Muscle of arm (tissue), 1 donor: ENCODE measurements at regions not wholly inside any gene's neighbourhood (a gene's known extent, or its start where the extent isn't known, plus 50 kb on each side); places are given as distances from the start of the nearest gene placed in this dataset.
"Not testable (repeated sequence)": the region's sequence is repeated elsewhere in the genome, so short reads cannot be mapped to it uniquely, and the experiment has no call there.

Experiments
- DNase-seq: peaks from one replicate; pipeline ENCODE4 v3.0.0-alpha.2; 2013

GRCh38 chr1:172837816-172838679 is 179.1 kb downstream of the FASLG start:
- no peak for DNase-seq

DNA sequence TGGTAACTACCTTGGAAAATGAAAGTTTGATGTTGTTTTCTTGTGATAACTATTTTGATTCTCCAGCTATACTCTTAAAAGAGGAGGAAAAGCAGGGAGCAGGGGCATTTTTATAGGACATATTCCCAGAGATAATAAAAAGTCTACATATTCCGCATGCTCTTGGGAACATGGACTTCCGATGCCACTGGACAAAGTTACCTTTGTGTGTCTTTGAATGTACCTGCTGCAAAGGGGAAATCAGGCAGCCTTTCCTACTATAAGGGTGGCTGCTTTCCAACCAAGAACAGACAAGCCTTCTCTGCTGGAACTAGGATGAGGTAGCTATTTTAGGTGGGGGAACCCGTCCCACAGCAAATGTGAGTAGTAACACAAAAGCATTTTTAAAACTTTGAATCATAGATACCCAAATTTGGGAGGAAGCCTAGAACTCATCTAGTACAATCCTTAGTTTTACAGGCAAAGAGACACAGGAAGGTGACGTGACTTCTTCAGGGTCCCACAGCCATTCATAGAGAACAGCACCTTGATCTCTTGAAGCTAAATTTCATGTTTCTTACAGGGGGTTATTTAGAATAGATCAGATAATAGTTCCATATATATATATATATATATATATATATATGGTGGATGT is 179.9 kb downstream of the FASLG start:
- no peak for DNase-seq

GRCh38 chr1:172839639-172840038 is 180.7 kb downstream of the FASLG start:
- not testable (repeated sequence) for DNase-seq

- no peak for DNase-seq
Observed at GRCh38 chr1:172843444-172843843, 184.5 kb downstream of the FASLG start.

- no peak for DNase-seq
Observed at GRCh38 chr1:172845371-172845770, 186.5 kb downstream of the FASLG start.

DNA sequence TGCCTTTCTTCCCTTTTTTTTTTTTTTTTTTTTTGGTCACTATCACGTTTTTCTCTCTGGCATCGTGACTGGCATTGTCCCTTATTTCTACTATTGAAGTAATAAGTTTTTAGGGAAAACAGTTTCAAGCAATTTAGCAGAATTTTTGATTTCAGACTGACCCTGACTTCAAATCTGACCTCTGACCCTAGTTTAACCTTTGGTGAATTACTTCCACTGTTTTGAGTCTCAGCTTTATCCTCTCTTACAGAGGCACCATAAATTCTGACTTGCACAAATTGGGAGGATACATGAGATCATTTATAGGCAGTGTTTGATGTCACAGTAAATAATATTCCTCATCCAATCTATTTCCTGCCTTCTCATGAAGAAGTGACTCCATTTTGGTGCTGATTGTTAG is 187.0 kb downstream of the FASLG start:
- no peak for DNase-seq

DNA sequence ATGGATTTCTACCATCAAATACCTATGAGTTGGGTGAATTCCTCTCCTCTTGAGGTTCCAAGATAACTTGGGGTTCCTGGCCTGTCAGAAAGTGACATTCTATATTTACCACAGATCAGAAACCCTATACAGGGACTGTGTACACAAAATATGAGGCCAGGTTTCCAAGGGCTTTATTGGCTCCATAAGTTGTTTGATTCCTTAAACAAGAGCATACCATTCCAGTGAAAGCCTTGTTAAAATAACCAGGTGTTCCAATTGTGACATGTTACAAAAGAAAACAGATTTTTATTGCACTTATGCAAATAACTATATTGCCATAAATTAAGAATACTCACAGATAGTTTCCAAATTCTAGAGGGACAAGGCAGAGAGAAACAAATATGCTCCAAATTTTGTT is 188.9 kb downstream of the FASLG start:
- DNase-seq, result not testable (repeated sequence)

GRCh38 chr1:172849653-172850052 is 190.8 kb downstream of the FASLG start:
- DNase-seq, result no peak

GRCh38 chr1:172851077-172851476 is 192.2 kb downstream of the FASLG start:
- no peak for DNase-seq

DNA sequence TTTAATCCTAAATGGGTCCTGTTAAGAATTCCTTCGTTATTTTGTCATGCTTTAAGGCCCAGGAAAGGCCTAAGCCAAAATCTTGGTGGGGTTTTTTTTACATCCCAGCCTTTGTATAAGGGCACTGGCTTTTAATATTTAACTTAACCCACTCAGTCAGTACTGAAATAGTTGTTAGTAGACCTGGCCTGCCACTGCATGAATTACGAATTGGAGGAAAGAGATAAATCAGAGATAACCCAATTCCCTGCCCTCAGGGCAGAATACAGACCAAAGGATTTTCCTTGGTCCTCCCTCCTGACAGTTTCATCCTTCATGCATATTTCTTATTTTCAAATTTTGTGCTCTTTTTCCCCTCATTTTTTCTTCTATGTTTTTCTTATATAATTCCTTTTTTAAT is 193.0 kb downstream of the FASLG start:
- no peak for DNase-seq

- not testable (repeated sequence) for DNase-seq
Observed at GRCh38 chr1:172855983-172856382, 194.8 kb downstream of the TNFSF18 start.

DNA sequence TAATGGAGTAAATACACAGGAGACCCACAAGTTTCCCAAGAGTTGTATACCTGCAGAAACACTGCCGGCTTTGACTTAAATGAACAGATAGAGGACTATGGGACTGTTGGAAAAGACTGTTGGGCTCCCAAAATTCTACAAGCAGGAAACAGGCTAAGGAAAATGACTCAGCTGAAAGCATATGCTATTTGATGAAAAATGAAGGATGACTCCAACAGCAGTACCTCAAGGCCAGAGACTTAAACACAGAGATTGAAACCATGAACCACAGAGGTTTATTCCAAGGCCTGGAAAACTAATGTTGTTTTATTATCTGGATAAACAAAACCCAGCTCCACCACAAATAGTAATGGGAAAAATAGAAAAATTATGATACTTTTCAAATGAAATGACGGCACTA is 187.7 kb downstream of the TNFSF18 start:
- DNase-seq, result no peak

- no peak for DNase-seq
Observed at GRCh38 chr1:172867216-172867818, 183.4 kb downstream of the TNFSF18 start.

- no peak for DNase-seq
Observed at GRCh38 chr1:172870901-172871606, 179.7 kb downstream of the TNFSF18 start.

DNA sequence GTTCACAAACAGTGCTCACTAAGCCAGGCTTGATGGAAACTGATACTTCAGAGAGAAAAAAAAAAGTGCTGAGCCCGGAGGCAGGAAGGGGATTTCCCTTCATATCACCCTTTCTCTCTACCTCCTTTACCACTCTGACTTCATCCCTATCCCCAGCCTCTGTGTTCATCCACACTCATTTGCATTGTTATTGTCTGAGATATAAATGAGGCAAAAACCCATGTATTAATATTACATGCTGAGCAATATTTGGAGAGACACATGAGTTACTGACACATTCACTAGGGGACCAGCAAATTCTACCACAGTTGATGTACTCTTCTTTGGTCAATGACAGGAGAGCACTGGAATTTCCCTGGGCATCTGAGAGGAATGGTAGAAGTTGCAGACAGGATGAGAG is 175.8 kb downstream of the TNFSF18 start:
- no peak for DNase-seq

- DNase-seq, result no peak
Observed at GRCh38 chr1:172875892-172876291, 174.8 kb downstream of the TNFSF18 start.

GRCh38 chr1:172882385-172882784 is 168.4 kb downstream of the TNFSF18 start:
- DNase-seq, result no peak

GRCh38 chr1:172882791-172883386 is 167.9 kb downstream of the TNFSF18 start:
- DNase-seq, result no peak

- no peak for DNase-seq
Observed at GRCh38 chr1:172883387-172883791, 167.4 kb downstream of the TNFSF18 start.

GRCh38 chr1:172883844-172884243 is 166.9 kb downstream of the TNFSF18 start:
- no peak for DNase-seq

DNA sequence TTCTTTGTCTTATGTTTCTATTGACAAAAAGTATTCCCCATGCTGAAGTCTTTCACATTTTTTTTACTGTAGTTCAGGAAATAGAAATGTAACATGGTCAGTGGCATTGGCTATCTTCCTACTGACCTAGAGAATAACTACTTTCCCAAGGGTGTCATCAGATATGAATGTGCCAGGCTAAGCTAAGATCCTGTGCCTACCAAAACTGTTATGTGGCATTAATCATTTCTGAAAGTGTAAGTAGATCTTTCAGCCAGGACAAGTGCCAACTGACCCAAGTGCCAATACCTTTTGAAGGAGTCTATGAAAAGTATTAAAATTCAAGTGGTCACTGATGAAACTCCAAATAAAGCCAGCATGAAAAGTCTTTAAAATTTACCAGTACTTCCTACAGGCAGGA is 165.3 kb downstream of the TNFSF18 start:
- DNase-seq, result no peak

DNA sequence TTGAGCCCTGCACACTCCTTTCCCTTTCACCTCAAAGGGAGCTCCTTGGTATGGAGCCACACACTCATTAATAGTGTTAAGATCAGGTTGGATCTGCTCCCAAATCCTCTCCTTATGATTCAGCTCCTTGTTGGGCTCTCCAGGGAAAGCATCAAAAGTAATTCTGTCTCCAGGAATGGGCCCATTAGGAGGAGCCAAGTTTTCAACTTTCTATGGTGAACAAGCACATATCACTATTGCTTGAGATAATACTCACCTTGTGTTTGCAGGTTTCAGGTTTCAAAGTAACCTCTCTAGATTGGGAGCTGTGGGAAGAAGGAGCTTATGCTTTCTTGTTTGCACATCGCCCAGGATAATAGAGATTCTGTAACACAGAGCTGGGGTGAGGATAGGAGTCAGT is 164.8 kb downstream of the TNFSF18 start:
- no peak for DNase-seq
